Caco-2 (cell line): ENCODE measurements at regions not wholly inside any gene's neighbourhood (a gene's known extent, or its start where the extent isn't known, plus 50 kb on each side); places are given as distances from the start of the nearest gene placed in this dataset.

ENCODE experiments used
- BruUV-seq: library from RNA; stranded (reverse); fragments of 400-500 nt; replicated peaks from 2 replicates; lab custom pipeline; 2021; lab: Mats Ljungman, UMichigan
- CTCF ChIA-PET: fragments of 300-600 bp; sonication (Branson Sonifier 250); formaldehyde crosslinking; loops from one replicate; lab custom pipeline; 2022; ENCODE audit warnings: antibody characterized with exemption; lab: Charles Lee
- POLR2A ChIA-PET: fragments of 300-600 bp; sonication (Branson Sonifier 250); formaldehyde crosslinking; loops from one replicate; lab custom pipeline; 2022; ENCODE audit warnings: antibody characterized with exemption; lab: Charles Lee
- DNase-seq, 2 experiments: peaks; one replicate each; pipeline versions ENCODE4 v3.0.0 to v3.0.0-alpha.2; 2020 to 2022
- H3K27me3 ChIP-seq: replicated peaks from 2 replicates; pipeline ENCODE4 v1.6.0; 2011; ENCODE audit warnings: low read length; ENCODE audit not compliant: control insufficient read depth, insufficient read depth
- H3K36me3 ChIP-seq: 2 replicates; pipeline ENCODE4 v1.5.1; 2011; ENCODE audit warnings: low read length; ENCODE audit not compliant: control insufficient read depth, insufficient read depth
- H3K4me1 ChIP-seq: fragments of 250-450 bp; sonication (Bioruptor Pico); 2 replicates; pipeline ENCODE4 v1.5.1; 2020; ENCODE audit warnings: mild to moderate bottlenecking
- H3K4me3 ChIP-seq: 2 replicates; pipeline ENCODE4 v1.5.1; 2011; ENCODE audit warnings: low read depth, mild to moderate bottlenecking, control low read depth, low read length
- H3K9me3 ChIP-seq: fragments of 250-450 bp; sonication (Bioruptor Pico); 2 replicates; pipeline ENCODE4 v1.5.1; 2020; ENCODE audit warnings: mild to moderate bottlenecking, moderate library complexity
- H3K27ac Mint-ChIP-seq: one replicate; pipeline ENCODE4 v1.8.0; 2022; ENCODE audit warnings: mixed read lengths; ENCODE audit not compliant: unreplicated experiment
- H3K27me3 Mint-ChIP-seq: one replicate; pipeline ENCODE4 v1.8.0; 2022; ENCODE audit warnings: mixed read lengths; ENCODE audit not compliant: insufficient read depth, unreplicated experiment
- H3K36me3 Mint-ChIP-seq: one replicate; pipeline ENCODE4 v1.8.0; 2022; ENCODE audit warnings: mild to moderate bottlenecking, mixed read lengths; ENCODE audit not compliant: insufficient read depth, unreplicated experiment
- H3K4me1 Mint-ChIP-seq: one replicate; pipeline ENCODE4 v1.8.0; 2022; ENCODE audit warnings: low read depth, mixed read lengths; ENCODE audit not compliant: unreplicated experiment
- H3K4me3 Mint-ChIP-seq: one replicate; pipeline ENCODE4 v1.8.0; 2022; ENCODE audit warnings: mild to moderate bottlenecking, moderate library complexity, mixed read lengths; ENCODE audit not compliant: unreplicated experiment
- H3K9me3 Mint-ChIP-seq: one replicate; pipeline ENCODE4 v1.8.0; 2022; ENCODE audit warnings: mixed read lengths; ENCODE audit not compliant: unreplicated experiment
- CTCF ChIP-seq, 2 experiments: fragments of 200-600 bp in 1 of 2; IDR thresholded peaks; 1 replicate in 1 of 2; 2 replicates in 1 of 2; pipeline versions ENCODE4 v1.5.1 to v1.8.0; 2011 to 2022; ENCODE audit warnings: antibody characterized with exemption in 1 of 2, control low read depth in 1 of 2, inconsistent platforms in 1 of 2, low read depth in 1 of 2, low read length in 1 of 2, mild to moderate bottlenecking in 1 of 2, moderate library complexity in 1 of 2; ENCODE audit not compliant: insufficient read depth in 1 of 2, severe bottlenecking in 1 of 2, unreplicated experiment in 1 of 2
- intact Hi-C: fragments of 100-400 bp; cut with micrococcal nuclease; formaldehyde crosslinking; loops from one replicate; pipeline ENCODE4 v1.10.0; 2022; ENCODE audit not compliant: unreplicated experiment

GRCh38 chr4:92253550-92253949, 50.2 kb upstream of the GRID2 start:
- no peak for DNase-seq
- Mint-ChIP-seq H3K4me3 (no peak overlapping the region), H3K27me3 (no peaks in the 10 kb centered on the region), H3K4me1 (no peaks in the 10 kb centered on the region), H3K36me3 (no peaks in the 10 kb centered on the region), H3K9me3 (no peaks in the 10 kb centered on the region), H3K27ac (no peak overlapping the region)
- no peaks in the 10 kb centered on the region for H3K27me3 ChIP-seq
- CTCF ChIA-PET: no interaction called here
- no peaks in the 10 kb centered on the region for H3K4me1 ChIP-seq
- H3K4me3 ChIP-seq: no peak overlapping the region
- no TSS peak for BruUV-seq
- H3K36me3 ChIP-seq: no peaks in the 10 kb centered on the region
- no peak for TF ChIP-seq CTCF (IDR thresholded peaks at IDR 0.05; ENCODE audit: insufficient read depth in 1 of 2, low read depth in 1 of 2, low read length in 1 of 2, severe bottlenecking in 1 of 2, unreplicated experiment in 1 of 2)
- no peaks in the 10 kb centered on the region for H3K9me3 ChIP-seq
- intact Hi-C loops: no loop called here
- POLR2A ChIA-PET: no interaction called here
